Heart left ventricle (tissue), 16 donors: ENCODE measurements at regions not wholly inside any gene's neighbourhood (a gene's known extent, or its start where the extent isn't known, plus 50 kb on each side); places are given as distances from the start of the nearest gene placed in this dataset.

ENCODE experiments used
- ATAC-seq, 4 donors: fragments of 200-7000 bp; cut with Tn5 transposase; one replicate each; pipeline ENCODE4 v1.9.1; 2020 to 2022; ENCODE audit warnings: moderate library complexity in 4 of 4, mild to moderate bottlenecking in 3 of 4, moderate number of reproducible peaks in 1 of 4
- DNase-seq, 5 donors: peaks; one replicate each; pipeline ENCODE4 v3.0.0-alpha.2; 2020
- H3K27ac ChIP-seq, 12 donors: fragments of 200-600 bp; sonication (generic) in 4 of 12; one replicate each; pipeline versions ENCODE4 v1.5.0 to v1.8.0; 2016 to 2022; ENCODE audit warnings: mild to moderate bottlenecking in 2 of 12
- H3K27me3 ChIP-seq, 9 donors: fragments of 200-600 bp; sonication (generic) in 2 of 9; one replicate each; pipeline versions ENCODE4 v1.5.1 to v1.8.0; 2016 to 2022; ENCODE audit warnings: mild to moderate bottlenecking in 3 of 9
- H3K36me3 ChIP-seq, 9 donors: fragments of 200-600 bp; sonication (generic) in 2 of 9; one replicate each; pipeline versions ENCODE4 v1.5.0 to v1.8.0; 2018 to 2022; ENCODE audit warnings: mild to moderate bottlenecking in 2 of 9
- H3K4me1 ChIP-seq, 12 donors: fragments of 200-600 bp; sonication (generic) in 4 of 12; one replicate each; pipeline versions ENCODE4 v1.5.0 to v1.8.0; 2016 to 2022; ENCODE audit warnings: mild to moderate bottlenecking in 3 of 12
- H3K4me3 ChIP-seq, 12 donors: fragments of 200-600 bp; sonication (generic) in 4 of 12; one replicate each; pipeline versions ENCODE4 v1.5.0 to v1.8.0; 2017 to 2022; ENCODE audit warnings: mild to moderate bottlenecking in 9 of 12, moderate library complexity in 4 of 12
- H3K9me3 ChIP-seq, 12 donors: fragments of 200-600 bp; sonication (generic) in 4 of 12; one replicate each; pipeline versions ENCODE4 v1.5.0 to v1.8.0; 2016 to 2022; ENCODE audit warnings: mild to moderate bottlenecking in 1 of 12
- POLR2A ChIP-seq, 2 donors: fragments of 450-650 bp; IDR thresholded peaks; one replicate each; pipeline ENCODE4 v1.6.1; 2017; ENCODE audit warnings: antibody characterized with exemption in 2 of 2, mild to moderate bottlenecking in 2 of 2, moderate library complexity in 2 of 2
- WGBS, 4 donors: extraction: QIAGEN DNeasy Blood & Tissue Kit in 2 of 4; methylation state at CpG; one replicate each; pipeline versions ENCODE4 v1.1.5 to v1.1.7; 2013 to 2018; 5-methylcytosine and 5-hydroxymethylcytosine counted together
- intact Hi-C, 10 donors: fragments of 100-400 bp; cut with DNase I; formaldehyde crosslinking; loops; one replicate each; pipeline versions ENCODE4 v1.11.1 to v1.14.2; 2022
- TF ChIP-seq, protein P1 (sequence below), 12 donors: fragments of 200-600 bp; sonication (generic) in 4 of 12; IDR thresholded peaks; one replicate each; pipeline versions ENCODE4 v1.5.0 to v1.8.0; 2018 to 2022; ENCODE audit warnings: antibody characterized with exemption in 12 of 12, mild to moderate bottlenecking in 5 of 12
- donor health status: ischemic (EF 13 %, LVEDD 7.1; RV severe dilation, severe dysfunction).
- donor health status: healthy with polysubstance abuse.
- donor health status: DM: no; HTN: yes; CAD: no.
- donor health status: DM: no; HTN: no; CAD: no.
- donor health status: ischemic (EF 25% LVEDD 6.9; RV normal size, moderate dysfunction).
- donor health status: ischemic (EF 25% LVEDD 5.7; RV mildly dilated, moderate dysfunction).
- donor health status: healthy.
- donor health status: DM: yes; HTN: yes; CAD: no.
- donor health status: ischemic (EF 35%, LVEDD 5.7; RV mildly dilated, moderate dysfunction).
- donor health status: nonischemic (EF 11% LVEDD 7.7; RV severe dilation, severe dysfunction).
- donor health status: DM: yes; HTN: yes; CAD: no.
- donor health status: PGD.
- donor health status: ischemic (EF 29% LVEDD 5.4; RV normal size, mild dysfunction).
- donor health status: nonischemic (EF 23%, LVEDD 6.1; RV moderate dilation, normal function).

DNA sequence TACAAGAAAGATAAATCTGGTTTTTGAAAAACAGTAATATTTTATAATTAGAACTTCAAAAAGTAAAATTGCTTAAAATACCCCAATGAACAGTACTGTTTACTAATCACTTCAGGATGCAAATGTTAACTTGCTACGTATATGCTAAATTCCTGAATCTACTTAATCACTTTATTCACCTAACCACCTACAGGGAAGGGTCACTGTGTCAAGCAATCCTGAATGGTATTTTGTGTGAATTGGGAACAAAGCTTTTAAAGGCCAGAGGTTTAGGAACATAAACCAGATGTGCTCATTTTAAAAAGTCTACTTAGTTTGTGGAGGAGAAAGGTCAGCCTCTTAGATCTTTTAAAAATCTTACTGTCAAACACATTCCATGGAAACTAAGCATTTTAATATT, 1143.0 kb upstream of the ADGRL2 start:
- 75 to 89% (median 80%) methylated on average over 1 of the region's 1 CpG for WGBS, 4 donors

GRCh38 chr1:80657044-80657643, 1143.6 kb upstream of the ADGRL2 start:
- no peaks in the 10 kb centered on the region for H3K4me1 ChIP-seq

More for the DNA sequence above, 1143.0 kb upstream of the ADGRL2 start:
- no peak overlapping the region for H3K27ac ChIP-seq
- TF ChIP-seq POLR2A (IDR thresholded peaks at IDR 0.05), result no peak
- TF ChIP-seq, protein P1, sequence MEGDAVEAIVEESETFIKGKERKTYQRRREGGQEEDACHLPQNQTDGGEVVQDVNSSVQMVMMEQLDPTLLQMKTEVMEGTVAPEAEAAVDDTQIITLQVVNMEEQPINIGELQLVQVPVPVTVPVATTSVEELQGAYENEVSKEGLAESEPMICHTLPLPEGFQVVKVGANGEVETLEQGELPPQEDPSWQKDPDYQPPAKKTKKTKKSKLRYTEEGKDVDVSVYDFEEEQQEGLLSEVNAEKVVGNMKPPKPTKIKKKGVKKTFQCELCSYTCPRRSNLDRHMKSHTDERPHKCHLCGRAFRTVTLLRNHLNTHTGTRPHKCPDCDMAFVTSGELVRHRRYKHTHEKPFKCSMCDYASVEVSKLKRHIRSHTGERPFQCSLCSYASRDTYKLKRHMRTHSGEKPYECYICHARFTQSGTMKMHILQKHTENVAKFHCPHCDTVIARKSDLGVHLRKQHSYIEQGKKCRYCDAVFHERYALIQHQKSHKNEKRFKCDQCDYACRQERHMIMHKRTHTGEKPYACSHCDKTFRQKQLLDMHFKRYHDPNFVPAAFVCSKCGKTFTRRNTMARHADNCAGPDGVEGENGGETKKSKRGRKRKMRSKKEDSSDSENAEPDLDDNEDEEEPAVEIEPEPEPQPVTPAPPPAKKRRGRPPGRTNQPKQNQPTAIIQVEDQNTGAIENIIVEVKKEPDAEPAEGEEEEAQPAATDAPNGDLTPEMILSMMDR (IDR thresholded peaks at IDR 0.05), result no peak
- H3K4me1 ChIP-seq, result no peaks in the 10 kb centered on the region
- H3K36me3 ChIP-seq, result no peaks in the 10 kb centered on the region
- ATAC-seq (no peak), DNase-seq (no peak)
- no peaks in the 10 kb centered on the region for H3K27me3 ChIP-seq
- no peak overlapping the region for H3K4me3 ChIP-seq
- intact Hi-C loops, result no loop called here
- no peaks in the 10 kb centered on the region for H3K9me3 ChIP-seq

GRCh38 chr1:80656641-80657040, 1144.1 kb upstream of the ADGRL2 start:
- TF ChIP-seq, protein P1 (IDR thresholded peaks at IDR 0.05), result no peak
- TF ChIP-seq POLR2A (IDR thresholded peaks at IDR 0.05), result no peak
- H3K9me3 ChIP-seq, result no peaks in the 10 kb centered on the region
- no peaks in the 10 kb centered on the region for H3K36me3 ChIP-seq
- no peaks in the 10 kb centered on the region for H3K27me3 ChIP-seq
- H3K27ac ChIP-seq, result no peak overlapping the region
- intact Hi-C loops, result no loop called here
- DNase-seq (no peak), ATAC-seq (no peak)
- no peak overlapping the region for H3K4me3 ChIP-seq
- WGBS, 4 donors, result 57 to 68% (median 67%) methylated on average over 3 of the region's 3 CpGs
- H3K4me1 ChIP-seq, result no peaks in the 10 kb centered on the region

More at GRCh38 chr1:80657044-80657643, 1143.6 kb upstream of the ADGRL2 start:
- Histone ChIP-seq H3K36me3 (no peaks in the 10 kb centered on the region), H3K27me3 (no peaks in the 10 kb centered on the region), H3K4me3 (no peak overlapping the region), H3K9me3 (no peaks in the 10 kb centered on the region), H3K27ac (no peak overlapping the region)
- 71 to 79% (median 75%) methylated on average over 3 of the region's 3 CpGs for WGBS, 4 donors
- intact Hi-C loops, result no loop called here
- DNase-seq (no peak), ATAC-seq (no peak)
- TF ChIP-seq, protein P1 (IDR thresholded peaks at IDR 0.05), result no peak
- no peak for TF ChIP-seq POLR2A (IDR thresholded peaks at IDR 0.05)

DNA sequence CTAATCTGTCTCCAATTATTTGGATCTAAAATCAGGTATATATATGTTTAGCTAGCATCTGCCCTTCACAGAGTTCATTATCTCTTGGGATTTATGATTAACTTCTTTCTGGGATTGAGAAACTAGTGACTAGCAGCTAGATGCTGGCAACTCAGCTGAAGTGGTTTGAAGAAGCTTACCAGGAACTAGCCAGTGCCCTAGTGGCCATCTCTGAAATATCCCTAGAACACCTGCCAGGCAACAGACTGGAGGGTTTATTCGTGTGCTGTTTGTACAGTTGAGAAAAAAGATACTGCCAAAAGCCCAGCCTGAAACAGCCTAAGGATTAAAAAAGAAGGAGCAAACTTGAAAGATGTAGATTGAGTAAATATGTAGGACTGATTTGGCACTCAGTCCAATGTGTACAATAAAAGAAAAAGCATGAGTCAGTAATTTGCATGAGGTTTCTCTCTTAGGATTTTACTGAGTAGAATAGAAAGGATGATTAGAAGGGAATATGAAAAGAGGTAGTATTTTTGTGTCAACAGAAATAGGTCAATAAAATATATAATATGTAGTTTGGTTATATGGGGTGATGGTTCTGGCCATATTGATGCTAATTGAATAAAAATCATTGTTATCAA, 1144.6 kb upstream of the ADGRL2 start:
- Histone ChIP-seq H3K4me3 (no peak overlapping the region), H3K27me3 (no peaks in the 10 kb centered on the region), H3K36me3 (no peaks in the 10 kb centered on the region), H3K9me3 (no peaks in the 10 kb centered on the region), H3K27ac (no peak overlapping the region), H3K4me1 (no peaks in the 10 kb centered on the region)
- 38 to 50% (median 45%) methylated on average over 1 of the region's 1 CpG for WGBS, 4 donors
- DNase-seq (no peak), ATAC-seq (no peak)
- TF ChIP-seq, protein P1 (IDR thresholded peaks at IDR 0.05), result peak in 1 of 12 donors; percentile 10
- TF ChIP-seq POLR2A (IDR thresholded peaks at IDR 0.05), result no peak
- intact Hi-C loops, result no loop called here
